ENCODE measurements at regions not wholly inside any gene's neighbourhood (a gene's known extent, or its start where the extent isn't known, plus 50 kb on each side); places are given as distances from the start of the nearest gene placed in this dataset.

DNA sequence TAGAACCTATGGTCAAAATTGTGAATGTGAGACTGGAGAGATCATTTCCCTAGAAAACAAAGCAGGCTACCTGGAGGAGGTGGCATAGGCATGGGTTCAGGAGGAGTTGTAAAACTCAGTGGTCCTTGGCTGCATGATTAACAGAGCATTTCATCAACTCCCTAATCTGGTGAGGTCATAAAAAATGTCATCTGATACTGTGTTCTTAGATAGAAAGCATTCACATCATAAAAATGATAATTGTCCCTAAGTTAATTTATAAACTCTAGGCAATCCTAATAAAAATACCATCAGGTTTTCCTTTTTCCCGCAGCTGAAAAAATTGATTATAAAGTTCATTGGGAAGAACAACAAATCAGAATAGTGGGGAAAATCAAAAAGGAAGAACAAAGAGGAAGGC is 60.6 kb upstream of the GALNT10 start:
- H3K4me3 ChIP-seq (ENCODE audit: low read depth, low read length), result no peak overlapping the region
- TF ChIP-seq, protein P1, sequence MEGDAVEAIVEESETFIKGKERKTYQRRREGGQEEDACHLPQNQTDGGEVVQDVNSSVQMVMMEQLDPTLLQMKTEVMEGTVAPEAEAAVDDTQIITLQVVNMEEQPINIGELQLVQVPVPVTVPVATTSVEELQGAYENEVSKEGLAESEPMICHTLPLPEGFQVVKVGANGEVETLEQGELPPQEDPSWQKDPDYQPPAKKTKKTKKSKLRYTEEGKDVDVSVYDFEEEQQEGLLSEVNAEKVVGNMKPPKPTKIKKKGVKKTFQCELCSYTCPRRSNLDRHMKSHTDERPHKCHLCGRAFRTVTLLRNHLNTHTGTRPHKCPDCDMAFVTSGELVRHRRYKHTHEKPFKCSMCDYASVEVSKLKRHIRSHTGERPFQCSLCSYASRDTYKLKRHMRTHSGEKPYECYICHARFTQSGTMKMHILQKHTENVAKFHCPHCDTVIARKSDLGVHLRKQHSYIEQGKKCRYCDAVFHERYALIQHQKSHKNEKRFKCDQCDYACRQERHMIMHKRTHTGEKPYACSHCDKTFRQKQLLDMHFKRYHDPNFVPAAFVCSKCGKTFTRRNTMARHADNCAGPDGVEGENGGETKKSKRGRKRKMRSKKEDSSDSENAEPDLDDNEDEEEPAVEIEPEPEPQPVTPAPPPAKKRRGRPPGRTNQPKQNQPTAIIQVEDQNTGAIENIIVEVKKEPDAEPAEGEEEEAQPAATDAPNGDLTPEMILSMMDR (IDR thresholded peaks at IDR 0.05; ENCODE audit: low read depth, low read length, missing control alignments), result no peak
- in situ Hi-C loops (cut with HindIII; ENCODE audit: low sequenced_read_pairs), result no loop called here
- DNase-seq (ENCODE audit: low read depth), result no peak

- in situ Hi-C loops (cut with HindIII; ENCODE audit: low sequenced_read_pairs), result no loop called here
- no peak for DNase-seq (ENCODE audit: low read depth)
- TF ChIP-seq, protein P1 (IDR thresholded peaks at IDR 0.05; ENCODE audit: low read depth, low read length, missing control alignments), result no peak
- H3K4me3 ChIP-seq (ENCODE audit: low read depth, low read length), result no peak overlapping the region
These were observed 58.7 kb upstream of the GALNT10 start for GRCh38 chr5:154131817-154132216.

DNA sequence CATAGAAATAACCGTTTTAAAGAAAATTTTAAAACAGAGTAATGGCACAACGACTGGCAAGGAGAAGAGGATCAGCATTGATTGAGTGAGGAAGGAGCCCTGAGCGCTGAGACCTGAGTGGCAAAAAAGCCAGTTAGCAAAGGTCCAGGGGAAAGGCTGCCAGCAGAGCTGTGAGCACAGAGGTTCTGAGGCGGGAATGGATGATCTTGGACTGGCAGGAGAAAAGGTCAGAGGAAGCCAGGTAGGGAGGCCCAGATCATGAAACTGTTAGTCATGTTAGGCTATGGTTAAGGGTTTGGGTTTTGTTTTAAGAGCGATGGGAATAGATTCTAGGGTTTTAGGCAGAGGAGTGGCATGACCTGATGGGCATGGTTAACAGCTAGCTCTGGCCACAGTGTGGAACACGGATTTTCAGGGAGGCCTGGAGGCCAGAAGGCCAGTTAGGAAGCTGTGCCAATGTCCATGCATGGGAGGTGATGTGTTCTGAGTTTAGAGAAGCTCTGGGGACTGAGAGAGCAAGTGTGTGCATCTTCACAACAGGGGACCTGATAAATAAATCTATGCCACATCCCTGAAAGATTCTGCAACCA is 57.7 kb upstream of the GALNT10 start:
- in situ Hi-C loops (cut with HindIII; ENCODE audit: low sequenced_read_pairs), result no loop called here
- no peak overlapping the region for H3K4me3 ChIP-seq (ENCODE audit: low read depth, low read length)
- no peak for DNase-seq (ENCODE audit: low read depth)
- TF ChIP-seq, protein P1 (IDR thresholded peaks at IDR 0.05; ENCODE audit: low read depth, low read length, missing control alignments), result no peak

DNA sequence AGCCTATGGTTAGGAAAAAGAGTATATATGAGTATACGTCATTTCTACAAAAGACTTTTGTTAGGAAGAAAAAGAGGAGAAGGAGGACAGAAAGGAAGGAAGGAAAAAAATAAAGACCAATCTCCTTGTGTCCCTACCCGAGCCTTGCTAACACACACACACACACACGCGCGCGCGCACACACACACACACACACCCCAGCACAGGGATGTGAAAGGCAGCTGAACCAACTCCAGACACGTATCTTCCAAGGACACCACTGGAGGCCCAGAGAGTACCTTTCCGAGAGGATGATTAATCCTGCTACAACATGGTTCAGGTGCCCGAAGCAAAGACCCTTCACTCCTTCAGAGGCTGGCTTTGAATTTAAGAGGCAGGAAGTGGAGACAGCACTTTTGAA is 56.9 kb upstream of the GALNT10 start:
- H3K4me3 ChIP-seq (ENCODE audit: low read depth, low read length), result no peak overlapping the region
- TF ChIP-seq, protein P1 (IDR thresholded peaks at IDR 0.05; ENCODE audit: low read depth, low read length, missing control alignments), result no peak
- no peak for DNase-seq (ENCODE audit: low read depth)
- in situ Hi-C loops (cut with HindIII; ENCODE audit: low sequenced_read_pairs), result no loop called here

DNA sequence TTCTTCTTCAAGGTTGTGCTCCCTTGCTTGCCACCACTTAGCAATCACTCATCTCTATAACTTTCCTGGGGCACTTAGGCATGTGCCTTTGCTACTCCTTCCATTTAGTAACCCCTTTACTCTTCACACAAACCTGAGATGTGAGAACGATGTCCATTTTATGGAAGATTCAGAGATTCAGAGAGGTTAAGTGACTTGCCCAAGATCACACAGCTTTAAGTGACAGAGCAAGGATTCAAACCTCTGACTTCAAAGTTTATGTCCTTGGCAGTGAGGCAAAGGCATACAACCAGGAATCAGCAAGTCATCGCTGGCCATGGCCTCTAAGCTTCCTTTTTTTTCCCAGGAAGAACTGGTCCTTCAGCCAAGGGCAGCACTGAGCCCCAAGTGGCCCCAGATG is 56.0 kb upstream of the GALNT10 start:
- in situ Hi-C loops (cut with HindIII; ENCODE audit: low sequenced_read_pairs), result no loop called here
- DNase-seq (ENCODE audit: low read depth), result no peak
- H3K4me3 ChIP-seq (ENCODE audit: low read depth, low read length), result no peak overlapping the region
- TF ChIP-seq, protein P1 (IDR thresholded peaks at IDR 0.05; ENCODE audit: low read depth, low read length, missing control alignments), result no peak

GRCh38 chr5:154135125-154135817 is 55.3 kb upstream of the GALNT10 start:
- TF ChIP-seq, protein P1 (IDR thresholded peaks at IDR 0.05; ENCODE audit: low read depth, low read length, missing control alignments), result no peak
- in situ Hi-C loops (cut with HindIII; ENCODE audit: low sequenced_read_pairs), result no loop called here
- DNase-seq (ENCODE audit: low read depth), result no peak
- no peak overlapping the region for H3K4me3 ChIP-seq (ENCODE audit: low read depth, low read length)
